HG03039 (cell line): ENCODE measurements at regions not wholly inside any gene's neighbourhood (a gene's known extent, or its start where the extent isn't known, plus 50 kb on each side); places are given as distances from the start of the nearest gene placed in this dataset.

ENCODE experiments used
- ATAC-seq: cut with Tn5 transposase; IDR thresholded peaks from one replicate; pipeline ENCODE4 v1.9.1; 2021; ENCODE audit warnings: mild to moderate bottlenecking, moderate library complexity; ENCODE audit not compliant: unreplicated experiment

DNA sequence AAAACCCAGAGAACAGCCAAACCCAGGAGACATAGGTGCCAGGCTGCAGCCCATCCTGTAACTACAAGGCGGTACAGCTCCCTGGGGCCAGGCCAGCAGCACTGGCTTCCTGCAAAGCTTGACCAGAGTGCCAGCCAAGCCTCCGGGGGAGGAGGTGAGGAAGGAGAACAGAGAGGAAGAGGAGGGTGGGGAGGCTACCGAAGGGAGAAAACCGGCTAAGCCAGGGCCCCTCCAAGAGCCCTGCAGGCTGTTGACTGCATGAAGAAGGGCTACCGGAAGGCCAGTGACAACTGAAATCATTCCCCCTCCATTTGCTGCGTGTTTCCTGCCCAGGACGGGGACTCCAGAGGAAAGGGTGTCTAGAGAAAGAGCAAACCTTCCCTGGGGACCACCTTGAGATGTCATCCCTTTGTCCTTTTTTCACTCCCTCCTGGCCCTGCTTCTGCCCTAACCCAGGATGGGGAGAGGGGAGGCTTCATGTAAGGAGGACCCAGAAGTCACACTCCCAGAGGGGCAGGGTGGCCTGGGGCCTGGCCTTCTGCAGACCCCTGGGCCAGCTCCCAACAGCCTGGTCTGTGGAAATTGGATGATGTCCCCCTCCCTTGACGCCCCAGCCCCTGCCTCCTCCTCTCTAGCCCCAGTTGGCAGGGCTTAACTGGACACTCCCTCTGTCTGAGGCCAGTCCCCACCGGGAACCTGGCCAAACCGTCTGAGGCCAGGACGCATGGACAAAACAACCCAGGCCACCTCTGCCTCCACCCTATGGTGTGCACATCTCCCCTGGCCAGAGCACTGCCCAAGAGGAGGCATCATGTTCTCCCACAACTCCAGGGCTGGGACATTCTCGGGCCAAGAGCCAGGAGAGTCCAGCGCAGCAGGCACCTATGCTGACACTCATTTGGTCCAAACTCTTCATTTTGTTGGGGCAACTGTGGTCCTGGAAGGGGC lies 207.8 kb downstream of the CYP26B1 start:
- ATAC-seq = no peak

DNA sequence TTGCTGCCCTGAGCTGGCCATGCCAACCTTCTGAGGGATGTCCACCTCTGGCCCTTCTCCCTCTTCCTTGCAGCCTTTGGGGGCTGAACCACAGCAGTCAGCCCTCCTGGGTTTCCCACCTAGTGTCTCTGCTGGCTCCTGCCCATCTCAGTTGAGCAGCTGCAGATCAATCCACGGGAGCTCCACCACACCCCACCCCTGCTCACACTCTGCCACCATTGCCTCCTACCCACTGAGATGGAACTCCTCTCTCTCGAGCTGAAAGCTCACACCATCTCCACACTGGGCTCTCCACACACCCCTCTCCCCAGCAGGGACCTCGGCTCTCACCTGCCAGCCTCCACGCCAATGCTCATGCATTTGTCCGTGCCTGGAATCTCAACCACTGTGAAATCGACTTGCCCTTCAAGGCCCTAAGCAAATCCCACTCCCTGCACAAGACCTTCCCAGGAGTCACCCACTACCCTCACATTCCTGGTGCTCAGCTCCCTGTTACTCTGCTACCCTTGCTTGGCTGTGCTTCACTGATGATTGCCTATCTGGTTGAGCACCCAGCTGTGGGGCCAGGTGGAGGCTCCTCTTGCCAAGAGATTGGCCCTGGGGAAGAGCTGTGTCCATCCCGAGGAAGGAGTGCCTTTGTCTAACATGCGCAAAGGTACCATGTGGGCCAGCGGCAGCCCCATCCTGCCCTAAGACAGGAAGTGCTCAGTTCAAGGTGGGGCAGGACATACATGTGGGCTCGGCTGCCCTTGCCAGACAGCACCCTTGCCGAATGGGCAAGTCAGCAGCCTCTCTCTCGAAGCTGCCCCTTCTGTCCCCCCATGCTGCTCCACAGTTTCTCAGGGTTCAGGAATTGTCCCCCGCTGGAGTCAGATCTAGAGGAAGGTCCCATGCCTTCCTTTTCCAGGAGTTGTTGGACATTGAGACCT lies 208.7 kb downstream of the CYP26B1 start:
- ATAC-seq = no peak

DNA sequence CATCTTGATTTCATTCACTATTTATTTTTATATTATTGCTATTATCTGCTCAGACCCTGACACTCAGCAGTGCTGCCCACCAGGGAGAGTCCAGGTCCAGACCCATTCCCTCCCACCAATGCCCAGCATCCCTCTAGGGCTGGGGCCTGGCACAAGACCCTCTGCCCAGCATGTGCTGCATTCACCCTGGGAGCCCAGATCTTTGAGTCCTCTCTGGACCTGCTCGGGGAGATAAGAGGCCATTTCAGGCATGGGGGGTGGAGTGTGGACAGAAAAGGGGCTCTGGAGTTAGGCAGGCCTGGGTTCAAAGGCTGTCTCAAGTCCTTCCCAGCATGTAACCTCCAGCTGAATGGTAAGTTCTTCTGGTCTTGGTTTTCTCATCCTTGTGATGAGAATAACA lies 209.6 kb downstream of the CYP26B1 start:
- ATAC-seq = no peak

DNA sequence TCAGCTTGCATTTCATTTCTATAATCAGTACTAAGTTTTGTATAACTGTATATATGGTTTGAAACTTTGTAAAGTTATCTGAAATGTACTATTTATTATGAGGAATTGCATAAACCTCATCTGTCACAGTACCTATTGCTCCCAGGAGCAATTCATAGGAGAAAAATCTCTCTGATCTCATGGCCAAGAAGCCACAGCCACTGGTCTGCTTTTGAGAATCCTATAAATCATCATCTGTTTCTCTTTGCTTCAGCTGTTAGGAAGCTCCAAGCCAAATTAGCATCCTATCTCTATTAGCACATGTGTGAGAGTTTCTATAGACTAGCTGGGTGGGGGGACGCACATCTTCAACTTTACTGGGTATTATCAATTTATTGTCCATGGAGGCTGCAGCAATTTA lies 210.3 kb downstream of the CYP26B1 start:
- ATAC-seq = no peak

DNA sequence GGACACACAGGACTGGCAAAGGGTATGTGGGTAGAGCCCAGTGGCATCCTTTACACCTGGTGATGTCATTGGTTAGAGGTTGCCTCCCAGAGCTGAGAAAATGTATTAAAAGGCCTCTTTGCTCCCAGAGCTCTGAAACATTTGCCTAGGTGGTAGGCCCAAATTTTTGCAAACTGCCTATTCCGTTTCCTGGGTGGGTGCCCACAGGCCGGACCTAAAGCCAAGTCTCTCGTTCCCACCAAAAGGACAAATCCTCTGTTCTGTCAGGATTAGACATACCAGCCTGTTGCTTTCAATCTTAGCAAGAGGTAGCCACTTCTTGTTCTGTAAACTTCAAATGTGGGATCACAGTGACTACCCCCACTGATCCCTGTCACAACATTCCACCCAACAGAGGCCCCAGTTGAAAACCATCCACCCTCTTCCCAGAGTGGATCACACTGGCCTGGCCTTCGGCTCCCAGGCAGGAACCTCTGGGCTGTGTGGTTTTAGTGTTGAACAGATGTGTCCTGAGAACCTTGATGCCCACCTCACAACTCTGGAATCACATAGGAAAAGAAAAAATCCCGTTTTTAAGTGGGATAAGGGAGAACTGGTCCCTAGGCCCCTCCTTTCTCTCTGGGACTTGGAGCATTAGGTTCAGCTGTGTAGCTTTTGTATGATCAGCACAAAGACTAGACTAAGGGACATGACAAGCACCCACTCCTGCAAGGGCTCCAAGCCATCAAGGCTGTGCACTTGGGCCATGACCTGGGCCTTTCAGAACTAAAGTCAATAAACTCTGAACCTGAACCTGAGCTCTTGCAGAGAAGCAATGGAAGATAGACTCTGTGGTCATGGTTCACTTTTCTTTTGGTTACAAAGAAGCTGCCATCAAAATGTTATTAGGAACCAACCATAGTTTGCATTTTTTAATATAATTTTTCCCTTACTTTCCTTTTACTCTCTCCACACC lies 211.3 kb downstream of the CYP26B1 start:
- no peak for ATAC-seq

DNA sequence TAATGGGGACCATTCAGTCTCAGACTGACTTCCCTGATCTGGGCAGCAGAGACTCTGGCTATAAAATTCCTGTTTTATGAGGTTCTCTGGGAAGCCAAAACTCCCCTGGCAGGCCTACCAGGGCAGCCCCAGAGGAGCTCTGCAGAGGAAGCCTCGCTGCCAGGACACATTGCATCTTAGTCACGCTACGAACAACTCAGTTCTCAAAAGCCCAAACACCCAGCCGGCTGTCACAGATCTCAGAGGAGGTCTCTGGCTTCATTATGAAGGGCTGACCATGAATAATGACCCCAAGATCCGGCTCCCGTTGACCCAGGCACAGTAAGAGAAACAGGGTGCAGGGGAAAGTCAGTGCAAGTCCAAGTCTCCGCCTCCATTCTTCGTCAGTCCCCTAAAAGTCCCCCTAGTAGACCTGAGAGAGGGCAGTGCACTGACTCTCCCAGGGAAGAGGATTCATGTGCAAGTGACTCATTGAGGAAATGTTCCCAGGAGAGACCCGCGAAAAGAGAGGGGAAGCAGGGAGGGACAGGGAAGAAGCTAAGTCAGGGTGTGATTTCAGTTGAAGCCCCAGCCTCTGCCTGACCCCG lies 212.3 kb downstream of the CYP26B1 start:
- ATAC-seq = no peak

DNA sequence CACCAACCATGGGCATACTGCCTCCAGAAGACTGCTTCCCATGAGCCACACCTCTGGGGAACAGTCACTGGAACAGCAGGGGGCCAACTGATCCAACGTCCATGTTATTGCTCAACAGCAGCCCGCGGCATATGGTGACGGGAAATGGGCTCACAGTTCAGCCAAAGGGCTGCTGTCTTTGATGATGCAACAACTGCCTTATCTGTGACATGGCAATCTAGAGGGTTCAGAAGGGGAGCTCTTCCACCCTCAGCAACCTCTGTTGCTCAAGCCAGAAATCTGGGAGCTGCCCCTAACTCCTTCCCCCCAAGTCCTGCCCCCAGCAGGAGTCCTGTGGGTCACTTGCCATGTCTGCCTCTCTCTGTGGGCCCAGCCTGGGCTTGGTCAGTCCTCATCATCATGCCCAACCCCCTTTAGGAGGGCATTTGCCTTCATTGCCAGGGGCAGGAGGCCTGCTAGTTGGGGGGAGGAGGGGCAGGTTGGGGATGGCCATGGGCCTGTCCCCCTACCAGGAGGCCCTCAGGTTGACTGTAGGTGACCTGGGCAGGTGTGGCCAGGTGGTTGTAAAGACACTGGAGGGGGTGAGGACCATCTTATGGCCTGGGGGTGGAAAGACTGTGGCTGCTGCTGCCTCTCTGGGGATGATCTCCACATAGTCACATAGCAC lies 212.9 kb downstream of the CYP26B1 start:
- ATAC-seq = no peak

DNA sequence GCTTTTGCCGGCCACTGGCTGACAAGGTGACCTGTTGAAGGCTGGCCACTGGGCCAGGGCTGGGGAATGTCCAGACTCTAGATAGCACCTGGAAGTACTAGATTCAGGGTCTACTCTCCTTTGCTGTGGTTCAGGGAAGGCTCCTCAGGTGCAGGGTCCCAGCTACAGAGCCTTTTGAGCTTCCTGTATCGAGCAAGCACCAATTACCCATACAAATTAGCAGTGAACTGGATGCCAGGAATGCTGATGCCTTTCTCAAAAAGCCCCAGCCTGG lies 213.4 kb downstream of the CYP26B1 start:
- no peak for ATAC-seq

DNA sequence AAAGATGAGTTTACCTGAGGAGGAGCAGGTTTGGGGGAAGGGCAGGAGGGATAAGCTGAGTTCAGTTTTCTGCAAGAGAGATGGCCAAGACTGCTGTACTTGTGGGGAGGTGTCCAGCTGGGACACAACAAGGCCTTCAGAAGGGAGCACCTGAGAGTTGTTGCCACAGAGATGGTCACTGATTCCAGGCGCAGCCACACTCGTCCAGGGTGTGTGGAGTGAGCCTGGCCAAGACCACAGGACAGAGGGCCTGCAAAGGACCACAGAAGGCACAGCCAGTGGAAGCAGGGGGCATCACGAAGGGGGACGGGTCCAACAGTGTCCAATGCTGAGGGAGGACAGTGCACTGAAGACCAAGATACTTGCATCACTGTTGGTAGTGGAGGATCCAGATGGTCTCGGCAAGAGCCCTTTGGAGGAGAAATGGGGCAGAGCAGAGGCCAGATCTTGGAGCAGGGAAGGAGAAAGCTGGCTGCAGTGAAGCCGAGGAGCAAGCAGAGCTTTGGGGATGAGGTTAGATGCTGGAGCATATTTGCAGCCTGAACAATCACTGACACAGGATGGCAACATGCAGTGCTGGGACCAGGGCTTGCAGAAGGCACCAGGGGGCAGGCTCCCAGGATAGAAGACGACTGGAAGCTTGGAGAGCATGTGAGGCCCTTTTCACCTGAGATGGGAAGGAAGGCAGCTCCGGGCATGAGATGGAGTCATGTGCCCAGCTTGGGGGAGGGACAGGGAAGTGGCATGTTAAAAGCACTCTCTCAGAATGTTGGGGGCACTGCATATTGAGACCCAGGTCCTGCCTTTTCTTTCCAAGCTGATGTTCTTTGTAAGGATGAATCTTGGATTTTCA lies 214.0 kb downstream of the CYP26B1 start:
- no peak for ATAC-seq

DNA sequence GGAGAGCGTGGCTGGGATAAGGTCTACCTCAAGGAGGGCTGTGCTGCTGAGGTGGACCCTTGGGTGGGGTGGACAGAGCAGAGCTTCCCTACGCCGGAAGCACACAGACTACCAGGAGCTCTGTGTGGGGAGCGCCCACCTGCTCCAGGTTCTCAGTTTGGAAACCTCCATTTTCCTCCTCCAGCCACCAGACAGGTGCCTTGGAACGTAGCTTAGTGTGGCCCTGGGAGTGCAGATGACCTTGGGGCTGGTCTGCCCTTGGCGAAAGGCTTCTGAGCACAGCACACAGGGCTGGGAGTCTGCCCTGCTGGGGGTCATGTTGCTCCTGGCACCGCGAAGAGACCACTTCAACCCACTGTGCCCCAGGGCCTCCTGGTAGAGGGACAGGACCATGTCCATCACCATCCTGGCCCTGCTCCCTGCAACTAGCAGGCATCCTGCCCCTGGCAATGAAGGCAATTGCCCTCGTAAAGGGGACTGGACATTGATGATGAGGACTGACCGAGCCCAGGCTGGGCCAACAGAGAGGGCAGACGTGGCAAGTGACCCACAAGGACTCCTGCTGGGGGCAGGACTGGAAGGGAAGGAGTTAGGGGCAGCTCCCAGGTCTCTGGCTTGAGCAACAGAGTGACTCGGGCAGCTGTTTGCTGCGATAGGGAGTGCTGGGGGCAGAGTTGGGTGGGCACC lies 214.7 kb downstream of the CYP26B1 start:
- ATAC-seq = no peak

DNA sequence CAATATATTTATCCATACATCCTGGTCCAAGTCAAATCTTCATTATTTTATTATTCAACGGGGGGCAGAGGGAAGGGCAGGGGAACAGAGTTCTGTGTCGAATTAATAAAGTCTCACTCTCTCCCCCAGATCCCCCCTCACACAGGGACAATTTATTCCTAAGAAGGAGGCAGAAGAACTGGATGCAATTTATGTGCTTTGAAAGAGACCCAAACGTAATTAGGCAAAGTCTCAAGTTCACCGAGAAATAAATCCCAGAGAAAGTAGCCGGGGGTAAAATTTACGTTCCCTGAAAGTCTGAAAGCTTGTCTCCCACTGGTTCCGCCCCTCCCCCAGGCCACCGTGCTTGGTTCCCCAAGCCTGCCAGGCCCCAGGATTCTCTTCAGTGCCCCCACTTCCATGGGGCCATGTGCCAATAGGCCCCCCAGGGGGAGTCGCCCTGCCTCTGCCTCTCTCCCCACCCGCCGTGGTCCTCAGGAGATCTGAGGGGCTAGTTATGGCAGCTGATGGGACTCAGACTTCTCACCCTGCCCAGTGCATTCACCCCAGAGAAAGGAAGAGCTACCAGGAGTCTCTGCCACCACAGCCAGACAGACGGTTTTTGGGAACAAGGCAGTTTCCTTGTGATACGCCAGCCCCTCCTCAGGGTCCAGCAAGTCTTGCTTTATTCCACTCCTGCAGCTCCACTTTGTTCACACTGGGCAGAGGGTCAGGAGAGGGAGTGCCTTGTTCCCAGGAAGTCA lies 215.5 kb downstream of the CYP26B1 start:
- no peak for ATAC-seq

DNA sequence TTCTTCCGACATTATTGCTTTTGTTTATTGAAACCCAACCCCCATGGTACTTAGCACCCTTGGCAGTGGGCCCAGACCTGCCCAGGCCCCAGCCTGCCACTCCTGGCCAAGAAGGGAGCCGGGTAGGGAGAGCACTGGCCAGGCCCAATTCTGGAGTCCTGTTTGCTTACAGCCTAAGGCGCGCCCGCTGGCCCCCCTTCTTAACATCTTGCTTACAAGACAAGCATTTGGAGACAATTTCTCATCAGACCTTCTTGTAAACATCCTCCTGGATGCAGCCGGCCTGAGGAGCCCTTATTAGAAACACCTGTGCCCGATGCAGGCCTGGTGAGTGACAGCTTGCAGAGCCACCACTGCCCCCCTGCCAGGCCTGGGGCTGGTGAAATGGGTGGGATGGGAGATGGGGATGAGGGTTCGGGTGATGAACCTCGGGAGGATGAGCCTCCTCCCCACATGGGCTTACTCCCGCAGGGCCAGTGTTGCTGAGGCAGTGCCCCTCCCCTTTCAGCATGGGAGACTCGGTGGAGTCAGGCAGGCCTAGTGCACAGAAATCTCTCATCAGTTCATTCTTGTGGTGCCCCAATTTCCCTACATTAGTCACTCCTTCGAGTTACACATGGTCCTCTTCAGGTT lies 217.5 kb downstream of the CYP26B1 start:
- ATAC-seq = no peak

DNA sequence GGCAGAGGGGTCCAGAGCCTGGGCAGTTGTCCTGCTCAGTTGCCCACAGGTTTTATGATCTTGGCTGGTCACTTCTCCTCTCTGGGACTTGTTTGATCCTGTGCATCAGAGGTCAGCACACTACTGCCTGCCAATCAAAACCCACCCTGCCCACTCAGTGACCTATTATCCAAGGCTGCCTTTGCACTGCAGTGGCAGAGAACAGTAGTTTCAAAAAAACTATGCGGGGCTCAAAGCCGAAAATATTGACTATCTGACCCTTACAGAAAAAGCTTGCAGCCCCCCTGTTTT lies 218.2 kb downstream of the CYP26B1 start:
- no peak for ATAC-seq

DNA sequence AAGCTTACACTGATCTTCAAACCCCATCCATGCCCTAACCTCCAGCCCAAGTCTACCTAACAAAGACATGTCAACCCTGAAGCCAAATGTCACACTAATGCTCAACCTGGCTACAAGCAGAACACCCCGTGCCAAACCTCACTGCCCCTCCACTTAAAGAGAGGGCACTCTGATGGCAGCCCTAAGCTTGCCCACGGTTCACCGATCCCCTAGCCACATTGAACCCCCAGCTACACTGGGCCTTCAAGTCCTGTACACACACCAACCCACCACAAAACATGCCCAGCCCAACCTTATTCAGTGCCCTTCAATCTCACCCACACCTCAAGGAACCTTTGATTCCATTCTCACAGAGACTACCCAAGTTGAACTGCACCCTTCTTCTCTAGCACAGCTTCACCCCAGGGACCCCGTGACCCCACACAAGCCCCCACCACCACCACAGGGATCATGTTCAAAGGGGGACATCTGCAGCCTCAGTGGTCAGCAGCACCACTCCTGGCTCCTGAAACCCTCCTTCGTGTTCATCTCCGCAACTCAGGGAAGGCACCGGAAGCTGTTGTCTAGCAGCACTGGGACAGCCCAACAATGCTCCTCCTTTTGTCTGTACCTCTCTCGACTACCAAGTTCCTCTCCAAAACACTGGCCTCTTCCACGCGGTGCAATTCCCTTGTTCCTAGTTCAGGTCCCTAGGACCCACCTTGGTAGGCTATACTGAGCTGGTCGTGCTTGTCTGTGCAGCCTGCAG lies 218.8 kb downstream of the CYP26B1 start:
- no peak for ATAC-seq

DNA sequence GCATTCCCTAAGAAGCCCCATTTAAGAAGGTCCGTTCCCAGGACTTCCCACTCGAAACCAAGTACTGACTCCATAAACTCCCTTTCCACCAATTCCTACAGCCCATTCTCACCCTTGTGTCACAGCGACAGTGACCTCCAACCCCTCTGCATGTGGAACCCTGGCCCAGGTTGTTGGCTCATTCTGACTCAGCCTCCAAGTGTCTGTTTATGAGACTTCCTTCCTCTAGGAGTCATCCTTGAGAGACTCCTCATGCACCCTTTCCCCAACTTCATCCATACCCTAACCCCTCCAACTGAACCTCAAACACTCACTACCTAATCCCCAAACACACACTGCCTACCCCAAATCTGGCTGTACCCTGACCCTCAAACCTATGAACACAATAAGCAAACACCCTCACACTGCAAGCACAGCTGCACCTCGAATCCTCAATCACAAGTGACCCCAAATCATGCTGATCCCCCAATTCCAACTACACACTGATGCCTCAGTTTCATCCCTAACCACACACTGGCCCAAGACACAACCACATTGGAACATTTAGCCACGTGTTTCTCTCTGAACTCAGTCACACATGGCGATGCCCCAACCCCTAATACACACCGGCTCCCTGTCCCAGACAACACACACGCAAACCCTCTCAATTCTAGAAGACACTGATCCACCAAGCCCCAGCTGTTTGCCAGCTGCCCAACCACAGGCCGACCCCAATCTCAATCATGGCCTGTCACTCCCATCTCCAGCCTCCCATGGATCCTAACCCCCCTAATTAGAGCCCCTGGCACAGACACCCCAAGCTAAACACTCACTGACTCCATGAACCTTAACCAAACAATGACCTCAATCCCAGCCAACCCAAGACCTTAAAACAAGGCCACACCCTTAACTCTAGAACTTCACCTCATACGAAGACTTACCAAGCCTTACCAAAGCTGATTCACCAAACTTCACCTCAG lies 219.6 kb downstream of the CYP26B1 start:
- ATAC-seq = no peak
